ENCODE measurements at regions not wholly inside any gene's neighbourhood (a gene's known extent, or its start where the extent isn't known, plus 50 kb on each side); places are given as distances from the start of the nearest gene placed in this dataset.

DNA sequence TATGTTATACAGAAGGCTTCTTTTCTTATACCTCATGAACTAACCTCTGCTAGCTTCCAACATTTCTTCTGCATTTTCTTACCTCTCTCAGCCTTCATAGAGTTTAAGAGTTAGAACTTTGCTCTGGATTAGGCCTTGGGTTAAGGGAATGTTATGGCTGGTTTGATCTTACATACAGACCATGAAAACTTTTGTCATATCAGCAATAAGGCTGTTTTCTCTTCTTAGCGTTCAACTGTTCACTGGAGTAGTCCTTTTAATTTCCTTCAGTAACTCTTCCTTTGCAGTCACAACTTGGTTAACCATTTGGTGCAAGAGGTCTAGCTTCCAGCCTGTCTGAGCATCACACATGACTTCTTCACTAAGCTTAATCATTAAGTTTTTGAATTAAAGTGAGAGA is 329.0 kb upstream of the CCNG1 start:
- TF ChIP-seq, protein P1, sequence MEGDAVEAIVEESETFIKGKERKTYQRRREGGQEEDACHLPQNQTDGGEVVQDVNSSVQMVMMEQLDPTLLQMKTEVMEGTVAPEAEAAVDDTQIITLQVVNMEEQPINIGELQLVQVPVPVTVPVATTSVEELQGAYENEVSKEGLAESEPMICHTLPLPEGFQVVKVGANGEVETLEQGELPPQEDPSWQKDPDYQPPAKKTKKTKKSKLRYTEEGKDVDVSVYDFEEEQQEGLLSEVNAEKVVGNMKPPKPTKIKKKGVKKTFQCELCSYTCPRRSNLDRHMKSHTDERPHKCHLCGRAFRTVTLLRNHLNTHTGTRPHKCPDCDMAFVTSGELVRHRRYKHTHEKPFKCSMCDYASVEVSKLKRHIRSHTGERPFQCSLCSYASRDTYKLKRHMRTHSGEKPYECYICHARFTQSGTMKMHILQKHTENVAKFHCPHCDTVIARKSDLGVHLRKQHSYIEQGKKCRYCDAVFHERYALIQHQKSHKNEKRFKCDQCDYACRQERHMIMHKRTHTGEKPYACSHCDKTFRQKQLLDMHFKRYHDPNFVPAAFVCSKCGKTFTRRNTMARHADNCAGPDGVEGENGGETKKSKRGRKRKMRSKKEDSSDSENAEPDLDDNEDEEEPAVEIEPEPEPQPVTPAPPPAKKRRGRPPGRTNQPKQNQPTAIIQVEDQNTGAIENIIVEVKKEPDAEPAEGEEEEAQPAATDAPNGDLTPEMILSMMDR (optimal IDR thresholded peaks at IDR 0.05 in 1 of 3, IDR thresholded peaks at IDR 0.05 in 1 of 3, conservative IDR thresholded peaks at IDR 0.05 in 1 of 3; ENCODE audit: extremely low read depth in 1 of 3, insufficient read depth in 2 of 3, low read length in 3 of 3) = no peak
- TF ChIP-seq EZH2 (IDR thresholded peaks at IDR 0.05; ENCODE audit: low read length) = no peak

Data from keratinocyte (primary cell).